RWPE1 (cell line): ENCODE measurements at regions not wholly inside any gene's neighbourhood (a gene's known extent, or its start where the extent isn't known, plus 50 kb on each side); places are given as distances from the start of the nearest gene placed in this dataset.

Experiments
- CTCF ChIA-PET: fragments of 350-600 bp; sonication (Branson Sonifier 250); formaldehyde crosslinking; extraction: SDS; loops from one replicate; lab custom pipeline; 2021; lab: Yijun Ruan, JAX
- POLR2A ChIA-PET: fragments of 400-600 bp; formaldehyde crosslinking; extraction: SDS; loops from one replicate; lab custom pipeline; 2020; ENCODE audit warnings: antibody characterized with exemption; ENCODE audit not compliant: low non-redundant PET; lab: Yijun Ruan, JAX
- DNase-seq: peaks from one replicate; pipeline ENCODE4 v3.0.0; 2012; ENCODE audit warnings: low spot score
- H3K27ac ChIP-seq: fragments of 450-650 bp; 2 replicates; pipeline ENCODE4 v1.5.1; 2017
- TF ChIP-seq, protein P1 (sequence below): fragments of 450-650 bp; conservative IDR thresholded peaks from 2 replicates; pipeline ENCODE4 v1.5.1; 2017; ENCODE audit warnings: low read depth, mild to moderate bottlenecking

DNA sequence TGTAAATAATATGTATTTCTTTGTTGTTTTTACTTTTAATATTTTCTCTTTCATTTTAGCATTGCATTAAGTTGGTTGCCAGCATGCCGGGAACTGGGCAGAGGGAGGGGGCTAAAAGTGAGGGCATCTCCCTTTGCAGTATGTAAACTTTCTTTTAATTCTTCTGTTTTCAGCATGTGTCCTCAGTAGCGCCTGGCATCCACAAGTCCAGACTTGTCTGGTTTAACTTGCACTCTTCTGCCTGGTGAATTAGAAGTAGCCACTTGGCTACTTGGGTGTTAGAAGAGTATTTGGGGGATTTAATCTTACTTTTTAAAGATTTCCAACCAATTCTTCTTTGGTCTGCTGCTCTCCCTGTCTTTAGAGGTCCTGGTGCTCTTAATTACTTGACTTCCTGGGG lies 117.2 kb upstream of the SCAF11 start:
- POLR2A ChIA-PET: no interaction called here
- CTCF ChIA-PET: no interaction called here
- no peak overlapping the region for H3K27ac ChIP-seq
- no peak for DNase-seq
- TF ChIP-seq, protein P1, sequence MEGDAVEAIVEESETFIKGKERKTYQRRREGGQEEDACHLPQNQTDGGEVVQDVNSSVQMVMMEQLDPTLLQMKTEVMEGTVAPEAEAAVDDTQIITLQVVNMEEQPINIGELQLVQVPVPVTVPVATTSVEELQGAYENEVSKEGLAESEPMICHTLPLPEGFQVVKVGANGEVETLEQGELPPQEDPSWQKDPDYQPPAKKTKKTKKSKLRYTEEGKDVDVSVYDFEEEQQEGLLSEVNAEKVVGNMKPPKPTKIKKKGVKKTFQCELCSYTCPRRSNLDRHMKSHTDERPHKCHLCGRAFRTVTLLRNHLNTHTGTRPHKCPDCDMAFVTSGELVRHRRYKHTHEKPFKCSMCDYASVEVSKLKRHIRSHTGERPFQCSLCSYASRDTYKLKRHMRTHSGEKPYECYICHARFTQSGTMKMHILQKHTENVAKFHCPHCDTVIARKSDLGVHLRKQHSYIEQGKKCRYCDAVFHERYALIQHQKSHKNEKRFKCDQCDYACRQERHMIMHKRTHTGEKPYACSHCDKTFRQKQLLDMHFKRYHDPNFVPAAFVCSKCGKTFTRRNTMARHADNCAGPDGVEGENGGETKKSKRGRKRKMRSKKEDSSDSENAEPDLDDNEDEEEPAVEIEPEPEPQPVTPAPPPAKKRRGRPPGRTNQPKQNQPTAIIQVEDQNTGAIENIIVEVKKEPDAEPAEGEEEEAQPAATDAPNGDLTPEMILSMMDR: no peak

DNA sequence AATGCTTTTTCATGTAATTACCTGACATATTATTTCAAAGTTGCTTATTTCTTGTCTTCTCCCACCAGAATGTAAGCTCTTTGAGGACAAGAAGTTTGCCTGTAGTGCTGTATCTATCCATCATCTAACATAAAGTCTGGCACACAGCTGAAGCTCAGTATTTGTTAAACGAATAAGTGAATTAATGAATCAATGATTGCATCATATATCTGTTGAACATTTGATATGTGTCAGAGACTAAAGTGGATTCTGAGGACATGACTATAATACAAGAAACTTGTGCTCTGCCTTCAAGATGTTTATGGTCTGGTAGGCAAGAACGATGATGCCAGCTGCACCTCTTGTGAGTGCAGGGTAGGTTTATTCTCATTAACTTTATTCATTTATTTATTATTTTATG lies 115.4 kb upstream of the SCAF11 start:
- POLR2A ChIA-PET: no interaction called here

DNA sequence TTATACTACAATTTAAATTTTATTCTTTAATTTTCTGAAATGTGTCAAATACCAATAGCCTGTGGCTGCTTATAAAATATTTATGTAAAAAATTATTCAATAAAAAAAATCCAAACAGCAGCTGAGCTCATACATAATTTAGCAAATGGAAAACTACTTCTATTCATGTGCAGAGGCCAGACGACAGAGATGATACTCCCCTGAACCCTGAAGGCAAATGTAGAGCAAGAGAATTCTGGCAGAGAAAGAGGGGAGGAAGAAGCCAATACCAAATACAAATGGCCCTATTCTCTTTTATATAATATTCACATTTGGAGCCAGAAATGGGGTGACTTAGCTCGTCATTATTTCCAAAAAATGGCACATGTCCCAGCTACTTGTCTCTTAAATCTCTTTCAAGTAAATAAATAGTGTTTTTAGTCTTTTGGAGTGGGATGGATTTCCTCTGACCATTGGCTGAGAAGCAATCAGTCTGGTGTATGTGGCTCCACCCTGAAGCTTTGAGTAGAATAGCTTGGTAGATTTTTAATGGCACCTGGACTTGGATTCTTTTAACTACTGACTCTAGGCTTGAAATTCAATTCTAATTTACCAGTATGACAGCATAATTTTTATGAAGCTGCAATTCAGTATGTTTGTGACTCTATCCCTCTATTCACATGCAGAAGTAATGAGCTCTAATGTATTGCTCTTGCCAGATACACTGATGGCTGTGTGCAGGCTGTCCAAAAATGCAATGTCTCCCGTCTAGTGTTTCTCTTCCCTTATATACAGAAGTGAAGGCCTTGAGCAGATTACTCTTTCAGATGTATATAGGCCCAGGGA lies 113.4 kb upstream of the SCAF11 start:
- TF ChIP-seq, protein P1: no peak
- ChIA-PET CTCF (interaction anchor here (0.6 to 0.7 kb wide), 2 partner anchors 21 to 884 kb away, joined by 3 read pairs; no protein-coding TSS in a partner anchor), POLR2A (no interaction called here)
- DNase-seq: no peak
- H3K27ac ChIP-seq: no peak overlapping the region

More for the DNA sequence above, 115.4 kb upstream of the SCAF11 start:
- CTCF ChIA-PET: interaction anchor here (1.5 kb wide), 1 partner anchor 19 kb away, joined by 6 read pairs; no protein-coding TSS in a partner anchor
- DNase-seq: no peak
- TF ChIP-seq, protein P1: no peak
- no peak overlapping the region for H3K27ac ChIP-seq

DNA sequence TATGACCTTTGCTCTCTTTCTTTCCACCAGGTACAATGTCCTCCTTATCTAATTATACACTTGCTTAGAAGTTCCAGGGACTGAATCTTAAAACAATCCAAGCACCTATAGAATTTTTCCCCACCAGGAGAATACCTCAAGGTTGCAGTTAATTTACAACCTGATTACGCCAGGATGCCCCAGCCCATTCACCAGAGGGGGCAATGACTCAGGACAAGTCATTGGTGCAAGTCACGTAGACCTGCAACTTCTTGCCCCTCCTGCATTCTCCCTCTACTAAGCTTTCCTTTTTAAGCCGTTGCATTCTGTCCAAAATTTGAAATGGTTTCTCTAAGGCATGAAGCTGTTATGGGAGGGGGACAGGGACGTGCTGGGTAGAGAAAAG lies 111.1 kb upstream of the SCAF11 start:
- H3K27ac ChIP-seq: no peak overlapping the region
- TF ChIP-seq, protein P1: no peak
- CTCF ChIA-PET: no interaction called here
- POLR2A ChIA-PET: no interaction called here
- DNase-seq: no peak

DNA sequence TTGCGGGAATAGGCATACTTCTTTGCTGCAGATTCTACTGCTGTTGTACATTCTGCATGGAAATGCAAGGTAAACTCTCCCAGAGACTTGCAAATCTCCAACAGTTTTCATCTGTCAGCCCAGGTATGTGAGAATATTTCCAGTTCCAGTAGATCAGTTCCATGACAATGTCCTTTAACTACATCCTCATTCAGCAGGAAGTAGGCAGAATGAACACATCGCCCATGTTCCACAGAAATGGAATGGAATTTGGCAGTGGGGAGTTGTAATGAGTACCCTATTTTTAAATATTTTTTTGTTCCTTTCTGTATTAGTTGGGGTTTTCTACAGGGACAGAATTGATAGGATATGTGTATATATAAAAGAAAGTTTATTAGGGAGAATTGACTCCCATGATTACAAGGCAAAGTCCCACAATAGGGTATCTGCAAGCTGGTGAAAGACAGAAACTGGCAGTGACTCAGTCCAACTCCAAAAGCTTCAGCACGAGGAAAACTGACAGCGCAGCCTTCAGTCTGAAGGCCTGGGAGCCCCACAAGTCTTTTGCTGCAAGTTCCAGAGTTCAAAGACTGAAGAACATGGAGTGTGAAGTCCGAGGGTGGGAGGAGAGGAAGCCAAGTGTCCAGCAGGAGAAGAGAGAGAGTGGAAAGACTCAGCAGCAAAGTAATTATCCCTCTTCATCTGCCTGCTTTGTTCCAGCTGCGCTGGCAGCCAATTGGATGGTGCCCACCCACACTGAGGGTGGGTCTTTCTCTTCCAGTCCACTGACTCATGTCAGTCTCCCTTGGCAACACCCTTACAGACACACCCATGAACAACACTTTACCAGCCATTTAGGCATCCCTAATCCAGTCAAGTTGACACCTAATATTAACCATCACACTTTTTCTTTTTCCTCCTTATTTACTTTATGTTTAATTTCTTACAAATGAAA lies 110.4 kb upstream of the SCAF11 start:
- no peak overlapping the region for H3K27ac ChIP-seq
- TF ChIP-seq, protein P1: no peak
- DNase-seq: peak; percentile 29
- ChIA-PET CTCF (no interaction called here), POLR2A (no interaction called here)
